CD14-positive monocyte (primary cell): ENCODE measurements at regions not wholly inside any gene's neighbourhood (a gene's known extent, or its start where the extent isn't known, plus 50 kb on each side); places are given as distances from the start of the nearest gene placed in this dataset.
"Not testable (repeated sequence)": the region's sequence is repeated elsewhere in the genome, so short reads cannot be mapped to it uniquely, and the experiment has no call there.

Source experiments
- DNase-seq, 3 donors: peaks; one replicate each; pipeline ENCODE4 v3.0.0-alpha.2; 2011 to 2022
- H2AFZ ChIP-seq: 2 replicates; pipeline ENCODE4 v1.6.0; 2012; ENCODE audit warnings: mild to moderate bottlenecking, low read depth, low read length, inconsistent platforms; ENCODE audit not compliant: insufficient read depth, poor library complexity, severe bottlenecking
- H3K27ac ChIP-seq, 2 donors: 1 replicate in 1 of 2; 2 replicates in 1 of 2; pipeline ENCODE4 v1.5.1; 2012 to 2013; ENCODE audit warnings: low read length in 2 of 2, control low read depth in 1 of 2, inconsistent platforms in 1 of 2, low read depth in 1 of 2, mild to moderate bottlenecking in 1 of 2
- H3K27me3 ChIP-seq, 2 donors: one replicate each; pipeline versions ENCODE4 v1.6.0 to v1.6.1; 2011 to 2013; ENCODE audit warnings: low read length in 2 of 2; ENCODE audit not compliant: control insufficient read depth in 2 of 2, insufficient read depth in 2 of 2
- H3K36me3 ChIP-seq, 2 donors: replicated peaks in 1 of 2; 1 replicate in 1 of 2; 2 replicates in 1 of 2; pipeline versions ENCODE4 v1.5.1 to v1.6.1; 2012 to 2013; ENCODE audit warnings: low read length in 2 of 2, control low read depth in 1 of 2, inconsistent platforms in 1 of 2, mild to moderate bottlenecking in 1 of 2; ENCODE audit not compliant: insufficient read depth in 2 of 2, control insufficient read depth in 1 of 2
- H3K4me1 ChIP-seq, 2 donors: 1 replicate in 1 of 2; 2 replicates in 1 of 2; pipeline versions ENCODE4 v1.5.1 to v1.6.1; 2012 to 2013; ENCODE audit warnings: low read length in 2 of 2, control low read depth in 1 of 2, inconsistent platforms in 1 of 2, mild to moderate bottlenecking in 1 of 2, moderate library complexity in 1 of 2; ENCODE audit not compliant: insufficient read depth in 2 of 2, control insufficient read depth in 1 of 2
- H3K4me2 ChIP-seq: replicated peaks from 2 replicates; pipeline ENCODE3; 2012; ENCODE audit warnings: low read length, moderate library complexity, mild to moderate bottlenecking; ENCODE audit not compliant: poor library complexity, severe bottlenecking; ENCODE audit errors: extremely low read depth
- H3K4me3 ChIP-seq, 3 experiments: fragments of 200-600 bp in 1 of 3; sonication (generic) in 1 of 3; replicated peaks in 1 of 3; 1 replicate in 2 of 3; 2 replicates in 1 of 3; pipeline ENCODE4 v1.5.1; 2011 to 2013; ENCODE audit warnings: low read length in 3 of 3, mild to moderate bottlenecking in 3 of 3, control low read depth in 2 of 3, low read depth in 2 of 3, inconsistent platforms in 1 of 3, moderate library complexity in 1 of 3
- H3K79me2 ChIP-seq: 2 replicates; pipeline ENCODE4 v1.6.0; 2012; ENCODE audit warnings: mild to moderate bottlenecking, control low read depth, inconsistent platforms, low read length, moderate library complexity; ENCODE audit not compliant: insufficient read depth
- H3K9ac ChIP-seq: 2 replicates; pipeline ENCODE4 v1.6.0; 2017; ENCODE audit warnings: low read length, mild to moderate bottlenecking; ENCODE audit not compliant: insufficient read depth, poor library complexity, severe bottlenecking
- H3K9me3 ChIP-seq, 2 donors: replicated peaks in 1 of 2; 1 replicate in 1 of 2; 2 replicates in 1 of 2; pipeline versions ENCODE4 v1.5.1 to v1.6.1; 2012 to 2013; ENCODE audit warnings: low read length in 2 of 2, control low read depth in 1 of 2; ENCODE audit not compliant: control insufficient read depth in 1 of 2, insufficient read depth in 1 of 2
- H4K20me1 ChIP-seq: 2 replicates; pipeline ENCODE4 v1.6.0; 2012; ENCODE audit warnings: mild to moderate bottlenecking, low read length, control low read depth, moderate library complexity; ENCODE audit not compliant: insufficient read depth
- H3K27ac Mint-ChIP-seq, 7 donors: one replicate each; pipeline ENCODE4 v1.8.0; 2020; ENCODE audit warnings: mild to moderate bottlenecking in 7 of 7, mixed read lengths in 7 of 7, moderate library complexity in 6 of 7, inconsistent platforms in 2 of 7
- H3K27me3 Mint-ChIP-seq, 3 donors: one replicate each; pipeline ENCODE4 v1.8.0; 2021 to 2022; ENCODE audit warnings: low read depth in 3 of 3, mild to moderate bottlenecking in 3 of 3, mixed read lengths in 3 of 3, moderate library complexity in 3 of 3, inconsistent platforms in 1 of 3
- H3K36me3 Mint-ChIP-seq, 2 donors: one replicate each; pipeline ENCODE4 v1.8.0; 2020; ENCODE audit warnings: mixed read lengths in 2 of 2, inconsistent platforms in 1 of 2, mild to moderate bottlenecking in 1 of 2
- H3K4me1 Mint-ChIP-seq: one replicate; pipeline ENCODE4 v1.8.0; 2020; ENCODE audit warnings: mild to moderate bottlenecking, mixed read lengths
- H3K4me3 Mint-ChIP-seq, 2 donors: one replicate each; pipeline ENCODE4 v1.8.0; 2020; ENCODE audit warnings: mild to moderate bottlenecking in 2 of 2, mixed read lengths in 2 of 2, moderate library complexity in 1 of 2
- H3K9me3 Mint-ChIP-seq, 7 donors: one replicate each; pipeline ENCODE4 v1.8.0; 2020 to 2022; ENCODE audit warnings: mixed read lengths in 7 of 7, mild to moderate bottlenecking in 6 of 7, moderate library complexity in 6 of 7, inconsistent platforms in 2 of 7
- WGBS: methylation state at CpG from one replicate; pipeline ENCODE4 v1.1.5; 2013; ENCODE audit warnings: missing lambda C conversion rate; ENCODE audit not compliant: insufficient coverage; 5-methylcytosine and 5-hydroxymethylcytosine counted together
- intact Hi-C, 2 donors: fragments of 100-400 bp; cut with micrococcal nuclease; formaldehyde crosslinking; loops; one replicate each; pipeline versions ENCODE4 v1.15.0 to v1.15.1; 2023
- TF ChIP-seq, protein P1 (sequence below): fragments of 200-600 bp; IDR thresholded peaks from one replicate; pipeline ENCODE4 v1.8.0; 2022; ENCODE audit warnings: antibody characterized with exemption, mild to moderate bottlenecking

DNA sequence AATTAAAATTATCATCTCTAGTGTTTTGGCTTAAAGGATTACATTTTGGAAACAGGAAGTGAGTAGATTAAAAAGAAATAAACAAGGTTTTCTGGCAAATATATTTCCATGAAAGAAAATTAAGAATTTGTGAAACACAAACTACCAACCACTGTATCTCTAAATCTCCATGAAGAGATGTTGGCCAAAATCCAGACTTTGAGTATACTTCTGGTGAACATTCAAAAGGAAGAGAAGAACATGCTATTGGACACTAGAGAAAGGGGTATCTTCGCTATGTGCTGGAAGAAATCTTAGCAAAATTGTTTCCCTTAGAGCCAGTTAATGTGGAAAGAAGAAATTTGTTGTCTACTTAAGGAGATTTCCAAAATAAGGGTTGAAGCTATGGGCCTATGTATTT lies 710.4 kb upstream of the CTNND2 start:
- H3K9ac ChIP-seq: no peak overlapping the region
- Mint-ChIP-seq H3K4me1 (no peaks in the 10 kb centered on the region), H3K36me3 (no peaks in the 10 kb centered on the region), H3K9me3 (peaks cover 0 to 18% (median 4%) of the 10 kb centered on the region in 7 donors), H3K27ac (no peak overlapping the region), H3K4me3 (no peak overlapping the region), H3K27me3 (no peaks in the 10 kb centered on the region)
- TF ChIP-seq, protein P1, sequence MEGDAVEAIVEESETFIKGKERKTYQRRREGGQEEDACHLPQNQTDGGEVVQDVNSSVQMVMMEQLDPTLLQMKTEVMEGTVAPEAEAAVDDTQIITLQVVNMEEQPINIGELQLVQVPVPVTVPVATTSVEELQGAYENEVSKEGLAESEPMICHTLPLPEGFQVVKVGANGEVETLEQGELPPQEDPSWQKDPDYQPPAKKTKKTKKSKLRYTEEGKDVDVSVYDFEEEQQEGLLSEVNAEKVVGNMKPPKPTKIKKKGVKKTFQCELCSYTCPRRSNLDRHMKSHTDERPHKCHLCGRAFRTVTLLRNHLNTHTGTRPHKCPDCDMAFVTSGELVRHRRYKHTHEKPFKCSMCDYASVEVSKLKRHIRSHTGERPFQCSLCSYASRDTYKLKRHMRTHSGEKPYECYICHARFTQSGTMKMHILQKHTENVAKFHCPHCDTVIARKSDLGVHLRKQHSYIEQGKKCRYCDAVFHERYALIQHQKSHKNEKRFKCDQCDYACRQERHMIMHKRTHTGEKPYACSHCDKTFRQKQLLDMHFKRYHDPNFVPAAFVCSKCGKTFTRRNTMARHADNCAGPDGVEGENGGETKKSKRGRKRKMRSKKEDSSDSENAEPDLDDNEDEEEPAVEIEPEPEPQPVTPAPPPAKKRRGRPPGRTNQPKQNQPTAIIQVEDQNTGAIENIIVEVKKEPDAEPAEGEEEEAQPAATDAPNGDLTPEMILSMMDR: no peak
- no peaks in the 10 kb centered on the region for H3K36me3 ChIP-seq
- H3K79me2 ChIP-seq: no peaks in the 10 kb centered on the region
- no peaks in the 10 kb centered on the region for H4K20me1 ChIP-seq
- peaks cover 13 to 21% of the 10 kb centered on the region in 2 donors for H3K9me3 ChIP-seq
- intact Hi-C loops: no loop called here
- no peak overlapping the region for H2AFZ ChIP-seq
- no CpG with 5 or more reads among the region's 1 CpG for WGBS
- no peak for DNase-seq
- H3K4me2 ChIP-seq: no peak overlapping the region
- H3K27ac ChIP-seq: no peak overlapping the region
- H3K4me3 ChIP-seq: no peak overlapping the region
- no peaks in the 10 kb centered on the region for H3K4me1 ChIP-seq
- H3K27me3 ChIP-seq: no peaks in the 10 kb centered on the region

- Histone ChIP-seq H3K4me2 (no peak overlapping the region), H3K9ac (no peak overlapping the region)
- peaks cover 0 to 9% (median 4%) of the 10 kb centered on the region in 7 donors for H3K9me3 Mint-ChIP-seq
Observed at GRCh38 chr5:12611132-12611531, 706.9 kb upstream of the CTNND2 start.

DNA sequence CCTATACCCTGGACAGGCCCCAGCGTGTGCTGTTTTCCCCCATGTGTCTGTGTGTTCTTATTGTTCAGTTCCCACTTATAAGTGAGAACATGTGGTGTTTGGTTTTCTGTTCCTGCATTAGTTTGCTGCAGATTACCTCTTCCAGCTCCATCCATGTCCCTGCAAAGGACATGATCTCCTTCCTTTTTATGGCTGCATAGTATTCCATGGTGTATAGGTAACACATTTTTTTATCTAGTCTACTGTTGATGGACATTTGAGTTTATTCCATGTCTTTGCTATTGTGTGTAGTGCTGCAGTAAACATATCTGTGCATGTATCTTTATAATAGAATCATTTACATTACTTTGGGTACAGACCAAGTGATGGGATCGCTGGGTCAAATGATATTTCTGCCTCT lies 703.6 kb upstream of the CTNND2 start:
- intact Hi-C loops, H3K4me3 Mint-ChIP-seq, H3K4me1 Mint-ChIP-seq, H3K4me1 ChIP-seq, H3K9me3 Mint-ChIP-seq, H2AFZ ChIP-seq, H3K27ac ChIP-seq, H3K27me3 ChIP-seq, H3K36me3 ChIP-seq, DNase-seq, H3K27ac Mint-ChIP-seq, H3K36me3 Mint-ChIP-seq, H3K9me3 ChIP-seq, H4K20me1 ChIP-seq, H3K4me2 ChIP-seq, H3K9ac ChIP-seq, H3K27me3 Mint-ChIP-seq, H3K79me2 ChIP-seq, H3K4me3 ChIP-seq: not testable (repeated sequence)
- WGBS: no CpG with 5 or more reads among the region's 2 CpGs

More at GRCh38 chr5:12611132-12611531, 706.9 kb upstream of the CTNND2 start:
- Histone ChIP-seq H3K79me2 (no peaks in the 10 kb centered on the region), H3K36me3 (no peaks in the 10 kb centered on the region), H3K4me1 (no peaks in the 10 kb centered on the region), H3K9me3 (peaks cover 11 to 15% of the 10 kb centered on the region in 2 donors), H3K27ac (no peak overlapping the region), H4K20me1 (no peaks in the 10 kb centered on the region), H3K4me3 (no peak overlapping the region), H3K27me3 (no peaks in the 10 kb centered on the region), H2AFZ (no peak overlapping the region)
- Mint-ChIP-seq H3K4me1 (no peaks in the 10 kb centered on the region), H3K4me3 (no peak overlapping the region), H3K27me3 (no peaks in the 10 kb centered on the region), H3K27ac (no peak overlapping the region), H3K36me3 (no peaks in the 10 kb centered on the region)
- no peak for DNase-seq
- TF ChIP-seq, protein P1: no peak
- intact Hi-C loops: no loop called here
